ENCODE measurements at regions not wholly inside any gene's neighbourhood (a gene's known extent, or its start where the extent isn't known, plus 50 kb on each side); places are given as distances from the start of the nearest gene placed in this dataset.
"Not testable (repeated sequence)": the region's sequence is repeated elsewhere in the genome, so short reads cannot be mapped to it uniquely, and the experiment has no call there.

GRCh38 chr14:105856676-105857219 lies 330.4 kb downstream of the TMEM121 start:
- DNase-seq (ENCODE audit: low read depth in 3 of 3), result no peak

GRCh38 chr14:105857220-105857825 lies 330.9 kb downstream of the TMEM121 start:
- DNase-seq (ENCODE audit: low read depth in 3 of 3), result no peak

- no peak for DNase-seq (ENCODE audit: low read depth in 3 of 3)
These were observed 331.7 kb downstream of the TMEM121 start for GRCh38 chr14:105857826-105858675.

GRCh38 chr14:105858676-105859025 lies 332.3 kb downstream of the TMEM121 start:
- no peak for DNase-seq (ENCODE audit: low read depth in 3 of 3)

GRCh38 chr14:105859073-105859716 lies 332.8 kb downstream of the TMEM121 start:
- not testable (repeated sequence) for DNase-seq (ENCODE audit: low read depth in 3 of 3)

- DNase-seq (ENCODE audit: low read depth in 3 of 3), result no peak
These were observed 333.6 kb downstream of the TMEM121 start for GRCh38 chr14:105859717-105860614.

GRCh38 chr14:105860615-105861580 lies 334.5 kb downstream of the TMEM121 start:
- no peak for DNase-seq (ENCODE audit: low read depth in 3 of 3)

- no peak for DNase-seq (ENCODE audit: low read depth in 3 of 3)
These were observed 335.6 kb downstream of the TMEM121 start for GRCh38 chr14:105861985-105862465.

- DNase-seq (ENCODE audit: low read depth in 3 of 3), result no peak
These were observed 336.3 kb downstream of the TMEM121 start for GRCh38 chr14:105862581-105863239.

GRCh38 chr14:105863296-105864108 lies 337.1 kb downstream of the TMEM121 start:
- no peak for DNase-seq (ENCODE audit: low read depth in 3 of 3)

- no peak for DNase-seq (ENCODE audit: low read depth in 3 of 3)
These were observed 337.7 kb downstream of the TMEM121 start for GRCh38 chr14:105864116-105864515.

- no peak for DNase-seq (ENCODE audit: low read depth in 3 of 3)
These were observed 338.4 kb downstream of the TMEM121 start for GRCh38 chr14:105864651-105865265.

GRCh38 chr14:105865266-105865903 lies 339.0 kb downstream of the TMEM121 start:
- no peak for DNase-seq (ENCODE audit: low read depth in 3 of 3)

- DNase-seq (ENCODE audit: low read depth in 3 of 3), result no peak
These were observed 339.8 kb downstream of the TMEM121 start for GRCh38 chr14:105865904-105866840.

- no peak for DNase-seq (ENCODE audit: low read depth in 3 of 3)
These were observed 340.5 kb downstream of the TMEM121 start for GRCh38 chr14:105866841-105867321.

- no peak for DNase-seq (ENCODE audit: low read depth in 3 of 3)
These were observed 341.7 kb downstream of the TMEM121 start for GRCh38 chr14:105867961-105868599.
